ENCODE measurements at regions not wholly inside any gene's neighbourhood (a gene's known extent, or its start where the extent isn't known, plus 50 kb on each side); places are given as distances from the start of the nearest gene placed in this dataset.
A peak's percentile ranks its signal among the peaks of the same experiment; 100 is the strongest.

DNA sequence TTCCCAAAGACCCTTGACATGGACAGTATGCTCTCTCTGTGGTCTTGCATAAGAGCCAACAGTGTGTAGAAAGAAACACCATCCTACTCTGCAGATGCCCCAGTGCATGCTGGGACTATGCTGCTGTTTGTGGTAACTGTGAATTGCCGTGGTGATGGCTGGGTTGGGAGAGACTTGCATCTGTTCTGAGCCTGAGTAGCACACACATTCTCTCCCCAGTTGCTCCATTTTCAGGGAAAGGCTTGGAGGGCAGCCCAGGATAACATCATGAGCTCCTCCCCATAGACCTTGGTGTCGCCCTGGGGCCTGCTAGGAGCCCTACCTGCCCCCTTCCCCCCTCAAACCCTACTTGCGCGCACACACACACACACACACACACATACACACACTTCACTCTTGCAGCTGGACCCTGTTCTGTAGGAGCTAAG lies 120.9 kb upstream of the IPO9 start:
- H3K4me3 ChIP-seq (replicated peaks; ENCODE audit: low read depth, low read length), result no peak overlapping the region
- peak; percentile 78 for DNase-seq (ENCODE audit: low read depth)
- TF ChIP-seq, protein P1, sequence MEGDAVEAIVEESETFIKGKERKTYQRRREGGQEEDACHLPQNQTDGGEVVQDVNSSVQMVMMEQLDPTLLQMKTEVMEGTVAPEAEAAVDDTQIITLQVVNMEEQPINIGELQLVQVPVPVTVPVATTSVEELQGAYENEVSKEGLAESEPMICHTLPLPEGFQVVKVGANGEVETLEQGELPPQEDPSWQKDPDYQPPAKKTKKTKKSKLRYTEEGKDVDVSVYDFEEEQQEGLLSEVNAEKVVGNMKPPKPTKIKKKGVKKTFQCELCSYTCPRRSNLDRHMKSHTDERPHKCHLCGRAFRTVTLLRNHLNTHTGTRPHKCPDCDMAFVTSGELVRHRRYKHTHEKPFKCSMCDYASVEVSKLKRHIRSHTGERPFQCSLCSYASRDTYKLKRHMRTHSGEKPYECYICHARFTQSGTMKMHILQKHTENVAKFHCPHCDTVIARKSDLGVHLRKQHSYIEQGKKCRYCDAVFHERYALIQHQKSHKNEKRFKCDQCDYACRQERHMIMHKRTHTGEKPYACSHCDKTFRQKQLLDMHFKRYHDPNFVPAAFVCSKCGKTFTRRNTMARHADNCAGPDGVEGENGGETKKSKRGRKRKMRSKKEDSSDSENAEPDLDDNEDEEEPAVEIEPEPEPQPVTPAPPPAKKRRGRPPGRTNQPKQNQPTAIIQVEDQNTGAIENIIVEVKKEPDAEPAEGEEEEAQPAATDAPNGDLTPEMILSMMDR (IDR thresholded peaks at IDR 0.05; ENCODE audit: low read length, missing control alignments), result no peak

DNA sequence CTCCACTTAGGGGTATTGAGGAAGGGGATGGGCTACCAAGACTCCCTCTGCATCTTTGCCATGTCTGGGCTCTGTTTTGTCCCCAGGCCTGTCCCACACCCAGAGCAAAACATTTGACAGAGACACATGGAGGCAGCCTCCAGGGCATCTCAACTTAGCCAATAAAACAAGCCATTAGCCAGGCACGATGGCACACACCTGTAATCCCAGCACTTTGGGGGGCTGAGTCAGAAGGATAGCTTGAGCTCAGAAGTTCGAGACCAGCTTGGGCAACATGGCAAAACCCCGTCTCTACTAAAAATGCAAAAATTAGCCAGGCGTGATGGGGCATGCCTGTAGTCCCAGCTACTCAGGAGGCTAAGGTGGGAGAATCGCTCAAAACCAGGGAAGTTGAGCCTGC lies 120.3 kb upstream of the IPO9 start:
- TF ChIP-seq, protein P1 (IDR thresholded peaks at IDR 0.05; ENCODE audit: low read length, missing control alignments), result no peak
- no peak for DNase-seq (ENCODE audit: low read depth)
- no peak overlapping the region for H3K4me3 ChIP-seq (replicated peaks; ENCODE audit: low read depth, low read length)

DNA sequence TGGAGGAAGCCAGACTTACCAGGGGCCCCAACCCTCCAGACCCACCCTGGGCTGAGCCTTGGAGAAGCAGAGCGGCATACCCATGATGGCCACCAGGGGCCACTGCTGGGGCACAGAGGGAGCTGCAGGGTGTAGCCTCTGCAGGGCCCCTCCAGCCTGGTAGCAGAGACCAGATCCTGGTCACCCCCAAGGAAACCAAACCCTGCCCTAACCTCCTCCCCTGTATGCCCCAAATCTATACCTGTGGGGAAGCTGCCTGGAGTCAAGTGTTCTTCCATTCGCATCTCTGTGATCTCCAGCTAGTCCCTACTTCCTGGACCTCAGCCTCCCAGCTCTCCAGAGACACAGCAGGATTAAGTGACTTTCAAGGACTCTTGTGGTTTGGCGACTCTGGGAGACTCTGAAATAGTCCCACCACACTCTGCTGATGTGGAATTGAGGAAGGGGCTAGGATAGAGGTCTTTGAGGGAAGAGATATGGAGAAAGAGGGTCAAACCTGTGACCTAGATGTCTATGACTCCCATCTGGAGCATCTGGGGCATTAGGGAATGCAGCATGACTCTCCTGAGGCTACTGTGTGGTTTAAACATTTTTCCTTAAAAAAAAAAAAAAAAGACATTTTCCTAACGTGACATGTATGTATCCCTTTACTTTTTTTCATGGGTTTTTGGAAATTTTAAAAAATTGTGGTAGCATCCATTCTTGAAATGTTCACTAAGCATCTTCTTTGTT lies 119.2 kb upstream of the IPO9 start:
- peak; percentile 67 for DNase-seq (ENCODE audit: low read depth)
- no peak overlapping the region for H3K4me3 ChIP-seq (replicated peaks; ENCODE audit: low read depth, low read length)
- TF ChIP-seq, protein P1 (IDR thresholded peaks at IDR 0.05; ENCODE audit: low read length, missing control alignments), result peak; percentile 91

DNA sequence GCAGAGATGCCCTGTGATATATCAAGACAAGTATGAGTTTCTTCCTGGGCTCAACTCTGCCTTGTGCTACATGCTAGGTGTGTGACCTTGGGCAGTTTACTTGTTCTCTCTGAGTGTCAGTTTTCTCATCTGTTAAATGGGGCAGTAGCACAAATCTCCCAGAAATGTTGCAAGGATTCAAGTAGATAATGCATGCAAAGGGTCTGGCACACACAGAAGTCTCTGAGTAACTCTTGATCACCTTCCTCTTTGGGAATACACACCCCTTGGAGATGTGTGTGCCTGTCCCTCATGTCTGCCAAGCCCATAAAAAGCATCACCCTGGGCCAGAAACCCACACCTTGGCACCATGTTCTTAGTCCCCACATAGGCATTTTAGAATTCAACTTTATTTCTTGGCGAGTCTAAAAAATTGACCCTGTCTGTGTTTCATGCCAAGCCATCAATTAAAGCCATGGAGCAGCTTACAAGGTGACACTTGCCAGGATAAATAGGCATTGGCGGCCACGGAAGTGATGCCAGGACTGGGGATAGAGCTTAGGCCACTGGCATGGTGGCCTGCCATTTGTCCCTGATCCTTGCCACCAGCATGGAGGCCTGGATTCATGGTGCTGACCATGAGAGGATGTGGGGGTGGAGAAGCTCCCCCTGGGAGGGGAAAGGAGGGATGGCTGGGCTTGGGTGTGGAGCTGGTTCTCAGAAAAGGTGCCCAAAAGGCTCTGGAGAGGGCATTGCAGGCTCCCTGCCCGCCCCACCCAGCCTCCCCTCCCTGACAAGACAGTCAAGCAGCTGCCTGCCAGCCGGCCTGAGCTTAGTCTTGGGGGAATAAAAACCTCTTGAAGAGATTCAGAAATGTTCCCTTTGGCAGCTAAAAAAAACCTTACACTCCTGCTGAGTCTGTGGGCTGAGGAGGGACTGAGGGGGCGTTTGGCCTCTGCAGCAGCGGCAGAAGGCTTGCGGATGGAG lies 118.0 kb upstream of the IPO9 start:
- DNase-seq (ENCODE audit: low read depth), result no peak
- TF ChIP-seq, protein P1 (IDR thresholded peaks at IDR 0.05; ENCODE audit: low read length, missing control alignments), result no peak
- H3K4me3 ChIP-seq (replicated peaks; ENCODE audit: low read depth, low read length), result no peak overlapping the region

DNA sequence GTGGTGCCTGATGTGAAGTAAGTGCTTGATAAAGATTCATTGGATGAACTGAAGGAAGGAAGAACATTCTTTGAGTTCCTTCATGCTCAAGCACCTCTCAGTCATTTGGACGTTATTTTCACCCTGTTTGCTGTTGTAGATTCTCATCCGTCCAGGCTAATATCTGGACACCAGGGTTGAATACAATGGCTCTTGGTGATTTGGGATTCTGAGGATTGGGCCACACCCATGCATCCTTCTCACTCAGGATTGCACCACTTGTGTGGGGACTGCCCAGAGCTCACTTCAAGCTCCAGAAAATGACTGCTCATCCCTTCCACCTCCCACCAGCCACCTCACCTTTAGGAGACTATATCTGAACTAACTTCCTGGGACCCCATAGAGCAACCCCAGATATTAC lies 117.1 kb upstream of the IPO9 start:
- no peak for DNase-seq (ENCODE audit: low read depth)
- TF ChIP-seq, protein P1 (IDR thresholded peaks at IDR 0.05; ENCODE audit: low read length, missing control alignments), result no peak
- no peak overlapping the region for H3K4me3 ChIP-seq (replicated peaks; ENCODE audit: low read depth, low read length)

DNA sequence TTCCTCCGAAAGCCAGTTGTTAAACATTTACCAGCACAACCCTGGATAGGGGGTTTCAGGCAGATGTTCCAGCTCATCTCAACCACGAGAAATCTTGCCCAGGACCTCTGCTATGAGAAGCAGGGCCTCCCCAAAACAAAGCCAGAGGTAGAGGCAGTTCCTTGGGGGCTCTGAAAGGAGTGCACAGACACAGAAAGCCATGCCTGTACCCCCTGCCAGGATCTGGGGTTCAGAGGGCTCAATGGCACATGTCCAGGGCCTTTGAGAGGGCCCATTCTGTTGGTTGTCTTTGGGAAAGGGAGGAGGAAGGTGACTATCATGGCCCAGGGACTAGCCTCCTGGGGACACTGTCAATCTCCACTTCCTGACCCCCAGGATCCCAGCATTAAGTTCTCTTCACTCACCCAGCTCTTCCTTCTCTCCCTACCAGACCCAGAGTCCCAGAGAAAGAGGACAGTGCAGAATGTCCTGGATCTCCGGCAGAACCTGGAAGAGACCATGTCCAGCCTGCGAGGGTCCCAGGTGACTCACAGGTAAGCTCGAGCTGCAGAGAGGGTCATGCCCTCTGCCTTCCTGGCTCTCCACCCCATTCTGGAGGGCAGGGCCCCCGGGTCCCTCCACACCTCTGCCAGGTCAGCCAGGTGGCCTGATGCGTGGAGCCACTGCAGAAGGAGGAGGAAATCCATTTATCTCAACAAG lies 116.4 kb upstream of the IPO9 start:
- TF ChIP-seq, protein P1 (IDR thresholded peaks at IDR 0.05; ENCODE audit: low read length, missing control alignments), result no peak

More for the DNA sequence above, 116.4 kb upstream of the IPO9 start:
- DNase-seq (ENCODE audit: low read depth), result no peak
- H3K4me3 ChIP-seq (replicated peaks; ENCODE audit: low read depth, low read length), result no peak overlapping the region
